ENCODE measurements at regions not wholly inside any gene's neighbourhood (a gene's known extent, or its start where the extent isn't known, plus 50 kb on each side); places are given as distances from the start of the nearest gene placed in this dataset.

GRCh38 chr1:232196042-232196441 lies 433.9 kb downstream of the SIPA1L2 start:
- no peak for DNase-seq (ENCODE audit: low spot score)

- DNase-seq (ENCODE audit: low spot score), result no peak
These were observed 435.5 kb downstream of the SIPA1L2 start for GRCh38 chr1:232194424-232194823.

- no peak for DNase-seq (ENCODE audit: low spot score)
These were observed 436.5 kb downstream of the SIPA1L2 start for GRCh38 chr1:232193451-232193783.

GRCh38 chr1:232192781-232193450 lies 437.0 kb downstream of the SIPA1L2 start:
- DNase-seq (ENCODE audit: low spot score), result no peak

GRCh38 chr1:232191560-232191959 lies 438.4 kb downstream of the SIPA1L2 start:
- no peak for DNase-seq (ENCODE audit: low spot score)

- DNase-seq (ENCODE audit: low spot score), result no peak
These were observed 441.6 kb downstream of the SIPA1L2 start for GRCh38 chr1:232188318-232188717.

- no peak for DNase-seq (ENCODE audit: low spot score)
These were observed 443.0 kb downstream of the SIPA1L2 start for GRCh38 chr1:232186931-232187330.

GRCh38 chr1:232184561-232185530 lies 445.1 kb downstream of the SIPA1L2 start:
- no peak for DNase-seq (ENCODE audit: low spot score)

- no peak for DNase-seq (ENCODE audit: low spot score)
These were observed 446.1 kb downstream of the SIPA1L2 start for GRCh38 chr1:232183802-232184201.

GRCh38 chr1:232183266-232183800 lies 446.6 kb downstream of the SIPA1L2 start:
- DNase-seq (ENCODE audit: low spot score), result no peak

- no peak for DNase-seq (ENCODE audit: low spot score)
These were observed 447.7 kb downstream of the SIPA1L2 start for GRCh38 chr1:232182236-232182635.

GRCh38 chr1:232180779-232181136 lies 449.2 kb downstream of the SIPA1L2 start:
- DNase-seq (ENCODE audit: low spot score), result no peak

- no peak for DNase-seq (ENCODE audit: low spot score)
These were observed 449.8 kb downstream of the SIPA1L2 start for GRCh38 chr1:232179896-232180778.

GRCh38 chr1:232178191-232178590 lies 451.7 kb downstream of the SIPA1L2 start:
- DNase-seq (ENCODE audit: low spot score), result no peak

- DNase-seq (ENCODE audit: low spot score), result no peak
These were observed 452.5 kb downstream of the SIPA1L2 start for GRCh38 chr1:232177438-232177837.

GRCh38 chr1:232176222-232176621 lies 453.7 kb downstream of the SIPA1L2 start:
- DNase-seq (ENCODE audit: low spot score), result no peak

- no peak for DNase-seq (ENCODE audit: low spot score)
These were observed 455.6 kb downstream of the SIPA1L2 start for GRCh38 chr1:232174306-232174705.

- no peak for DNase-seq (ENCODE audit: low spot score)
These were observed 457.4 kb downstream of the SIPA1L2 start for GRCh38 chr1:232172563-232172962.

GRCh38 chr1:232170909-232171308 lies 459.0 kb downstream of the SIPA1L2 start:
- DNase-seq (ENCODE audit: low spot score), result no peak

GRCh38 chr1:232169436-232169835 lies 460.5 kb downstream of the SIPA1L2 start:
- no peak for DNase-seq (ENCODE audit: low spot score)

- no peak for DNase-seq (ENCODE audit: low spot score)
These were observed 461.4 kb downstream of the SIPA1L2 start for GRCh38 chr1:232168508-232168907.

- DNase-seq (ENCODE audit: low spot score), result no peak
These were observed 463.0 kb downstream of the SIPA1L2 start for GRCh38 chr1:232166942-232167341.

Data from COLO829 (cell line).